ENCODE measurements at regions not wholly inside any gene's neighbourhood (a gene's known extent, or its start where the extent isn't known, plus 50 kb on each side); places are given as distances from the start of the nearest gene placed in this dataset.
"Not testable (repeated sequence)": the region's sequence is repeated elsewhere in the genome, so short reads cannot be mapped to it uniquely, and the experiment has no call there.

- no peak for DNase-seq
Observed at GRCh38 chr12:90585640-90586304, 369.2 kb downstream of the CCER1 start.

GRCh38 chr12:90576707-90577106 lies 378.3 kb downstream of the CCER1 start:
- DNase-seq: no peak

- DNase-seq: no peak
Observed at GRCh38 chr12:90575995-90576394, 379.0 kb downstream of the CCER1 start.

DNA sequence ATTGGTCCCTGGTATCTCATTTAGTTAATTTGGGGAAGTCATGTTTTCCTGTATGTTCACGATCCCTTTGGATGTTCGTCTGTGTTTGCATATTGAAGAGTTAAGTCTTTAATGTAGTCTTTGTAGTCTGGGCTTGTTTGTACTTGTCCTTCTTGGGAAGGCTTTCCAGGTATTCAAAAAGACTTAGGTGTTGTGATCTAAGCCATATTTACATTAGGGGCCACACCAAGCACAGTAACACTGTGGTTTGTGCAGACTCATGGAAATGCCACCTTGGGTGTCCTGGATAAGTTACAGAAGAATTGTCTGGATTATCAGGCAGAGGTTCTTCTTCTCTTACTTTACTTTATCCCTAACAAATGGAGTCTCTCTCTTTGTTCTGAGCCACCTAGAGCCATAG lies 380.3 kb downstream of the CCER1 start:
- DNase-seq: no peak

DNA sequence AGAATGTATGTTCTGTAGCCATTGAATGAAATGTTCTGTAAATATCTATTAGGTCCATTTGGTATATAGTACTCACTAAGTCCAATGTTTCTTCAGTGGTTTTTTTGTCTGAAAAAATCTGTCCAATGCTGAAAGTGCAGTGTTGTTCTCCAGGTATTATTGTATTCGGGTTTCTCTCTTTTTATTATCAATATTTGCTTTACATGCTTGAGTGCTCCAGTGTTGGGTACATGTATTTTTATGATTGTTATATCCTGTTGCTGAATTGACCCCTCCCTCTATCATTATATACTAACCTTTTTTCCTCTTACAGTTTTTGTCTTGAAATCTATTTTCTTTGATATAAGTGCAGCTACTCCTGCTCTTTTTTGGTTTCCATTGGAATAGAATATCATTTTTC lies 382.2 kb downstream of the CCER1 start:
- DNase-seq: no peak

GRCh38 chr12:90569685-90570084 lies 385.3 kb downstream of the CCER1 start:
- DNase-seq: no peak

DNA sequence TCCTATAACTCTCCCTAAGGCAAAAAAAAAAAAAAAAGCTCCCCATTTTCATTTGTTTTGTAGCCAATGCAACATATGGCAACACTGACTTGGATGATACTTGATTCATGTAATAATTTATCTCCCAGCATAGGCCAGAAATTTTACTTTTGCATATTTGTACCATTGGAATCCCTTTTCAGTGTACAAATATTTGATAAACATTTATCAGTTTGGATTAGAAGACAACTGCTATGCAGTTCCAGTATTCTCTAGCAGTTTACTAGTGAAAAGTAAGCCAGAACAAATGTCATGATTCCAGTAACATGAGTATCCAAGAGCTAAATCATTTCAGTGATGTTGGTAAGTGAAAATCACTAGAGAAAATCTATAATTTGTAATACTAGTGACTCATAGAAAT lies 392.3 kb downstream of the CCER1 start:
- no peak for DNase-seq

DNA sequence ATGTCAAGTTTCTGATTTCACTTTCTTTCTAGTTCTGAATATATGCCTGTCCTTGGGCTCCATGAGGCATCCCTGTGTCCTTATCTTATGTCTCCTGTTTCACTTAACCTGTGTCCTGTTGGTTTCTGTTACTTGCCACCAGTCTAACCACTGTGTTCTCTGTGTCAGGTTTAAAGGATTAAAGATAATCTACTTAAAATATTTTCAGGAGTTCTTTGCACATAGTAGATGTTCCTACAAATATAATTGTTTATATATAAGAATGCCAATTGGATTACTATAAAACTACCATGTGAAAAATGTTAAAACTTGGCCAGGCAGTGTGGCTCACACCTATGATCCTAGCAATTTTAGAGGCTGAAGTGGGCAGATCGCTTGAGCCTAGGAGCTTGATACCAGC lies 406.4 kb downstream of the CCER1 start:
- DNase-seq: no peak

DNA sequence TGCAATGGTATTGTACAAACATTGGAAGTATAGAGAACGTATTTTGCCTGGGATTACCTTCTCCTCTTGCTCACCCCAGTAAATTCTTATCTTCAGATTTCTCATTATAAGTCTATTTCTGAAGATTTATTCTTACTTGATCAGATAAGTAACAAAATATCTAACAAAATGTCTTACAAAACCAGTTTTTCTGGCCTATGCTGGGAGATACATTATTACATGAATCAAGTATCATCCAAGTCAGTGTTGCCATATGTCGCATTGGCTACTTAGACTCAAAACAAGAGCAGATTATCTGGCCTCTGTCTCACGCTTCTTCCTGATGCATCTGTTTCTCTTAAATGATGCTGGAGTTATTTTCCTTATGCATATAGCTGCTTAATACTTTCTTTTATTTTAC lies 408.5 kb downstream of the CCER1 start:
- no peak for DNase-seq

DNA sequence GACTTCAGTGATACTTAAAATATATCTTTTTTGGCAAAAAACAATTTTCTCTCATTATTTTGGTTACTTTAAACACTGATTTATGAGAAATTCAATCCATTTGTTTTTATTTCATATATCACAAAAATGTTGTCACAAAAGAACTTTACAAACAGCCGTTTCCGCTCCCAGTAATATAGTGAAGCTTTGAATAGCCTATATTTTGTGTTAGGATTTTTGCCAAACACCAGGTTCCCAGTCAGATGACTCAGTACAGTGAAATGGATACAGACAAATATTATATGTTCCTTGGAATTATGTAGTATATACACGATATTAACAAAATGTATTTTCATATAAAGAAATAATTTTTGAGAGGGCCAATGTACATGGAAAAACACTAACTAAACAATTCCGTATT lies 411.1 kb downstream of the CCER1 start:
- DNase-seq: no peak

DNA sequence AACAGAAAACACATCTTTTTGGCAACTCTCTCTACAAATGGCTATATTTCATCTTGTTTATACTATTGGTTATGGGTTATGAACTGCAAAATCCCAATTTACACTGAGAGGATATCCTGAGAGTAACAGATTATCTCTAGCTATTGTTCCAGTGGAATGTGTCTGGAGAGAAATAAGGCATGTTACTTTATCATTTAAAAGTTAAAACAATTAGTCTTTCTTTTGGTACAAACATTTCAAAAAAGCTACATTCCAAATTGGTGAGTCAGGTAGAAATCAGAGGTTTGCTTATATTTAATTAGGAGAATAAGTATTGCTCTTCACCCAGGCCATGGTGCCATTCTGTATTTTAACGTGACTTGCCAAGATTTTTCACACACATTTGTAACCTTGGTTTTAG lies 411.6 kb downstream of the CCER1 start:
- no peak for DNase-seq

- not testable (repeated sequence) for DNase-seq
Observed at GRCh38 chr12:90542852-90543251, 412.1 kb downstream of the CCER1 start.

DNA sequence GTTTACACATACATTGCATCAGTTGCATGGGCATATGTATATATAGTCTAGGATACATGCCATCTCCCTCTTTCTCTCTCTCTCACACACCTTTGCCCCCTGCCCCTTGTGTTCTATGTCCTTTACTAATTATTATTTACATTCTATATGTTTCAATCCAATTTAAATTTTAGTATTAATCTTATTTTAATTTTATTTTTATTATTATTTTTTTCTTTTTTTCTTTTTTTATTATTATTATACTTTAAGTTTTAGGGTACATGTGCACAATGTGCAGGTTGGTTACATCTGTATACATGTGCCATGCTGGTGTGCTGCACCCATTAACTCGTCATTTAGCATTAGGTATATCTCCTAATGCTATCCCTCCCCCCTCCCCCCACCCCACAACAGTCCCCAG lies 421.1 kb downstream of the CCER1 start:
- DNase-seq: not testable (repeated sequence)

DNA sequence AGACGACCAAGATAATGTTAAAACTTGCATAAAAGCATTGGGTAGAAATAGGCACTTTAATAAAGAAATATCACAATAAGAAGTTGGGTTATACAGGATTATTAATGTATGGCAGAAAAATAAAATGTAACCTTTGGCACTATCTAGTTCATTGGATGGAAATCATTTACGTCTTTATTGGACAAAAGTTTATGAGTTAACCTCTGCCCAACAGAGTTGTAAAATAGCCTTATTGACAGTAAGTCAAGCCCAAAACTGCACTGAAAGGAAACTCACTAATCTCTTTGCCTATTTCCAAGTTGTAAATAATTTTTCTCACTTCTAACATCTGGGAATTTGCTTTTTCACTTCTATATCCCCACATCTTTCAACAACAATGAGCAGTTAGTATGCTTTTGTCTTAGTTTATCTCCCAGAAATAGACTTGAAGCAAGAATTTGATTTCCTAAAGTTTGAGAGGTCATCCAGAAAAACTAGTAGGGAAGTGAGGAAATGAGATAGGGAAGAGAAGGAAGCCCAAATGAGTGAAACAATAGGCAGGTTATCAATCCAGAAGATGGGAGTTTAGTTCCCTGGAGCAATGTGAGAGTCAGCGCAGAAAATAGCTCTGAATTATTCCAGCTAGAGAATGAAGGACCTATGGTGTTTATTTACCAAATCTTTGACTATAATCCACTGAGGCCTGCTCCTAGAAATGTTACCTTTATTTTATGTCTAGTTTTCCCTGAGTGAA lies 434.8 kb downstream of the CCER1 start:
- no peak for DNase-seq

- peak; percentile 1 for DNase-seq
Observed at GRCh38 chr12:90519285-90519684, 435.7 kb downstream of the CCER1 start.

GRCh38 chr12:90515199-90516175 lies 439.5 kb downstream of the CCER1 start:
- peak; percentile 26 for DNase-seq

DNA sequence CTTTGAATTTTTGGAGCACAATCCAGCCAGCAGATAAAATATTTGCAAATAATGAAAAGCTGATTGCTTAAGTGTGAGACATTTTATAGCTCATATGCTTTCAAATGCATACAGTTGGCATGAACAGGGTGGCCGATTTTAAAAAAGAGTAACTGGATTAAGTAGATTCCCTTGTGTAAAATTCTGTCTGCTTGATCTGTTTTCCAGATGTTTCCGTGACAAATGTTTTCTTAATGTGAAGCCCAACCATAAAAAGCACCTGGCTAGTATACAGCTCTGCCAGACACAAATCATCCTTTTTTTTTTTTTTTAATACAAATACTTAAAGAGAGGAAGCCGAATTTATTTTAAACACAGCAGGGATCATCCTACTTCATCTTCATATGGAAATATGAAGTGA lies 440.7 kb downstream of the CCER1 start:
- no peak for DNase-seq

DNA sequence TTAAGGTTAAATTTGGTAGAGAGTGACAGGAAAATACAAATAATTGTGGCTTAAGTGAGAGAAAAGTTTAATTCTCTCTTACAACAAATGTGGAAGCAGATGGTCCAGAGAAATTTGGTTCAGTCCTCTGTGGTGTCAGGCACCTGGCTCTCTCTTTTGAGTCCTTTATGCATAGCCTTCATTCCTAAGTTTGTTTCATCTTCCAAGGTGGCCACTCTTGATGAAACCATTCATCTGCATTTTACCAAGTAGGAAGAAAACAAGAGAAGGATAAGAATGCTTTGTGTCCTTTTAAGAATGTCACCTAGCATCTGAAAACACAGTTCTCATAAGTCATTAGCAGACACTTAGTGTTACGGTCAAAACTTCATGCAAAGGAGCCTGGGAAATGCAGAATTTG lies 442.5 kb downstream of the CCER1 start:
- DNase-seq: no peak

DNA sequence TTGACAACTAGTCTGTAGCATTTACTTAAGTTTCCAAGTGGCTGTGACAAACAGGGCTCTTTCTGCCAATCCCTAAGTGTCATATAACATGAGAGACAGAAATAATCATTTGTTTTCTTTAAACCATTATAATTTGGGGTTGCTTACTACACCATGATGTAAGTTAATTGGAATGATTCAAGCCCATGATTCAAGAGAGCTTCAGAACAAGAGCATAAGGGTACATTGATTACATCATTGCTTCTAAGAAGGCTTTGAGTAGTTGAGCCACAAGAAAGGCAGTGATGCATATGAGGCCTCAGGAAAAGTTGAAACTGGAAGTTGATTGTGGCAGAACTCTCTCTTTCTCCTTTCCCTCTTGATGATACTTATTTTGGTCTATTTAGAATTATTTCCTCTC lies 444.0 kb downstream of the CCER1 start:
- no peak for DNase-seq

GRCh38 chr12:90504806-90505205 lies 450.2 kb downstream of the CCER1 start:
- no peak for DNase-seq

DNA sequence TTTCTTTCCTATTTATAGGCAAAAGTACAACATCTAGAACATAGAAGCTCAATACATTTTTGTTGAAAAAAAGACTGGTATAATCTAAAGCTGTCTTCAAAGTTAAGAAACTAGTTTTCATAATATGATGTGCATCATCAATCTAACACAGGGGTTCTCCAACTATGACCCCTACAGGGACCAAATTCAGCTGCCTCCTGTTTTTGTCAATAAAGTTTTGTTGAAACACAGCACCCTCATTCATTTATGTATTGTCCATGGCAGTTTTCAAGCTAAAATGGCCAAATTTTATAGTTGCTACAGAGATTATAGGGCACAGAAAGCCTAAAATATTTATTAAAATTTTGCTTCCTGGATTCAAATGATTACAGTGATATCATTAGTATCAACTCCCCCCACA lies 452.9 kb downstream of the CCER1 start:
- no peak for DNase-seq

DNA sequence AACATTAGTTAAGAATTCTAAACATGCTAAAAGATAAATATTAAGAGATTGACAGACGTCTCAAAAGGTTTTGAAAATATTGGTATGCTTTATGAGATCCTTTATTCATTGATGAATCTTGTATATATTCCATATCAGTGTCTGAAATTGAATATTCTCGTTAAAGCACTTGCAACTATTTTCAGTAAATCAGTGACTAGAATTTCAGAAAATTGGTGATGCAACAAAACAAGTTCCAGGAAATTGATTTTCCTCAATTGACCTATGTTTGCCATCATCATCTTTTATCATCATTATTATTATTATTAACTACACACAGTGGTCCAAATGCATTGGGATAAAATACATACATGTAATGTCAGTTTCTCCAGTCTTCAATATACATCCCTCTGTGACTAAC lies 453.6 kb downstream of the CCER1 start:
- no peak for DNase-seq

GRCh38 chr12:90499795-90500194 lies 455.2 kb downstream of the CCER1 start:
- no peak for DNase-seq

All from activated CD4-positive, alpha-beta T cell treated with anti-CD3 and anti-CD28 coated beads, Interleukin-10, Interleukin-2, amounts not matched to agents 100 ng/mL and 50 ng/mL, durations not matched to agents 16 hours and 8 hours (primary cell).